Spleen (tissue), 11 donors: ENCODE measurements at regions not wholly inside any gene's neighbourhood (a gene's known extent, or its start where the extent isn't known, plus 50 kb on each side); places are given as distances from the start of the nearest gene placed in this dataset.

Experiments used
- DNase-seq: peaks from one replicate; pipeline ENCODE4 v3.0.0-alpha.2; 2020
- H3K27ac ChIP-seq, 8 donors: fragments of 200-600 bp; sonication (generic) in 7 of 8; 1 replicate in 4 of 8; 2 replicates in 4 of 8; pipeline versions ENCODE4 v1.5.0 to v1.8.0; 2016 to 2021; ENCODE audit warnings: inconsistent platforms in 4 of 8, mild to moderate bottlenecking in 4 of 8, moderate library complexity in 1 of 8
- H3K27me3 ChIP-seq, 7 donors: fragments of 200-600 bp; sonication (generic) in 6 of 7; replicated peaks in 1 of 7; 1 replicate in 4 of 7; 2 replicates in 3 of 7; pipeline versions ENCODE4 v1.5.0 to v1.8.0; 2016 to 2021; ENCODE audit warnings: inconsistent platforms in 3 of 7, mild to moderate bottlenecking in 1 of 7
- H3K36me3 ChIP-seq, 6 donors: fragments of 200-600 bp; sonication (generic) in 5 of 6; 1 replicate in 4 of 6; 2 replicates in 2 of 6; pipeline versions ENCODE4 v1.5.0 to v1.8.0; 2016 to 2021; ENCODE audit warnings: inconsistent platforms in 2 of 6
- H3K4me1 ChIP-seq, 6 donors: fragments of 200-600 bp; sonication (generic) in 5 of 6; 1 replicate in 3 of 6; 2 replicates in 3 of 6; pipeline versions ENCODE4 v1.5.0 to v1.8.0; 2016 to 2021; ENCODE audit warnings: inconsistent platforms in 3 of 6
- H3K4me3 ChIP-seq, 8 donors: fragments of 200-600 bp; sonication (generic) in 7 of 8; 1 replicate in 4 of 8; 2 replicates in 4 of 8; pipeline versions ENCODE4 v1.5.0 to v1.8.0; 2016 to 2021; ENCODE audit warnings: inconsistent platforms in 4 of 8, mild to moderate bottlenecking in 4 of 8, moderate library complexity in 2 of 8
- H3K9me3 ChIP-seq, 8 donors: fragments of 200-600 bp; sonication (generic) in 7 of 8; 1 replicate in 4 of 8; 2 replicates in 4 of 8; pipeline versions ENCODE4 v1.5.0 to v1.8.0; 2016 to 2021; ENCODE audit warnings: inconsistent platforms in 4 of 8
- CTCF ChIP-seq, 11 experiments: fragments of 200-600 bp in 7 of 11; fragments of 450-650 bp in 4 of 11; sonication (generic) in 4 of 11; IDR thresholded peaks in 8 of 11; conservative IDR thresholded peaks in 3 of 11; 1 replicate in 7 of 11; 2 replicates in 4 of 11; pipeline versions ENCODE4 v1.4.0 to v1.8.0; 2016 to 2021; ENCODE audit warnings: antibody characterized with exemption in 11 of 11, inconsistent platforms in 4 of 11, mild to moderate bottlenecking in 1 of 11
- POLR2A ChIP-seq, 3 donors: fragments of 450-650 bp; IDR thresholded peaks; one replicate each; pipeline ENCODE4 v1.5.1; 2017; ENCODE audit warnings: antibody characterized with exemption in 3 of 3, mild to moderate bottlenecking in 1 of 3
- POLR2AphosphoS5 ChIP-seq, 3 donors: sonication (generic); formaldehyde crosslinking; IDR thresholded peaks; one replicate each; pipeline ENCODE4 v1.5.1; 2017; ENCODE audit warnings: antibody characterized with exemption in 3 of 3
- WGBS, 5 donors: extraction: QIAGEN DNeasy Blood & Tissue Kit in 3 of 5; methylation state at CpG; one replicate each; pipeline versions ENCODE4 v1.1.5 to v1.1.7; 2013 to 2018; 5-methylcytosine and 5-hydroxymethylcytosine counted together
- intact Hi-C: fragments of 100-400 bp; cut with DNase I; formaldehyde crosslinking; loops from one replicate; pipeline ENCODE4 v1.15.0; 2023; ENCODE audit warnings: low total_unique reads
- donor health status: healthy with polysubstance abuse.
- donor health status: DM: no; HTN: no; CAD: no; lungs with moderate emphysema.
- donor health status: DM: no; HTN: no; CAD: no.
- donor health status: Bipolar disorder and iron deficiency.
- donor health status: healthy.
- donor health status: DM: no; HTN: no; CAD: no.
- donor health status: DM: yes; HTN: yes; CAD: no.

DNA sequence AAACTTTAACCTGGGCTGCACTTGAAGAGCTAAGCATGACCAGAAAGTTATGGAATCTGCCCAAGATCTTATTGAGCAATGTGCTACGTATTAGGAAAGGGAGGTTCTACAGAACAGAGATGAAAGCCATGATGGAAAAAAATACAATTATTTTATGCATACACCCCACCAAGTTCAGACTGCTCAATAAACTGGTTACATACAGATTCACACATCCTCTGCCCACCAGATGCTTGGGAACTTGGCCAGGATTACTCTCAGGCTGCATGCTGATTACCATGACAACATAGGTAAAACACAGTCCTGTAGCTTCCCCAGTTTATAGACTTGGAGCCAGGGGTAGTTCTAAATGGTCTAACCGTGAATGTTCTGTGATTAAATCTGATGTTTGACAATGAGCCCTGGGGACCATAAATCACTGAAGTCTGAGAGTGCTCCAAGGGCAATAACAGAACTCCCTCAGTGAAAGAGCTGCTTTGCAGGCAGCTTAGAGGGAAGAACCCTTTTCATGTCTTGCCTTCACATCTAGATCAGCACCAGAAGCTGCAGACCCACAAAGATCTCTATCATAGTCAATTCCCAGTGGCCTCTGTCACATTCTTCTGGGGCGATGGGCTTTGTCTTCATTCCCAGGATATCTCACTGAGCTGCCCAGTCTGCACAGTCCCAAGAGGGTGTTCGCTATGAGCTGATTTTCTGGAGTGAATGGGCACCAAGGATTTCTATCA, 232.2 kb downstream of the EMP1 start:
- Histone ChIP-seq H3K4me1 (no peaks in the 10 kb centered on the region), H3K36me3 (no peaks in the 10 kb centered on the region), H3K27ac (no peak overlapping the region), H3K27me3 (no peaks in the 10 kb centered on the region), H3K9me3 (peaks cover 0 to 11% (median 2%) of the 10 kb centered on the region in 8 donors), H3K4me3 (no peak overlapping the region)
- no peak for DNase-seq
- no peak for TF ChIP-seq POLR2A (IDR thresholded peaks at IDR 0.05)
- no peak for TF ChIP-seq CTCF (IDR thresholded peaks at IDR 0.05 in 8 of 11, conservative IDR thresholded peaks at IDR 0.05 in 3 of 11)
- no peak for TF ChIP-seq POLR2AphosphoS5 (IDR thresholded peaks at IDR 0.05)
- 54 to 72% (median 68%) methylated on average over 4 of the region's 4 CpGs for WGBS, 5 donors
- intact Hi-C loops, result no loop called here

- Histone ChIP-seq H3K27ac (no peak overlapping the region), H3K9me3 (peaks cover 0 to 11% (median 2%) of the 10 kb centered on the region in 8 donors), H3K4me1 (no peaks in the 10 kb centered on the region), H3K27me3 (no peaks in the 10 kb centered on the region), H3K36me3 (no peaks in the 10 kb centered on the region), H3K4me3 (no peak overlapping the region)
- no peak for DNase-seq
- intact Hi-C loops, result no loop called here
- WGBS, 5 donors, result 74 to 91% (median 80%) methylated on average over 3 of the region's 3 CpGs
- TF ChIP-seq POLR2AphosphoS5 (IDR thresholded peaks at IDR 0.05) (no peak), CTCF (IDR thresholded peaks at IDR 0.05 in 8 of 11, conservative IDR thresholded peaks at IDR 0.05 in 3 of 11) (no peak), POLR2A (IDR thresholded peaks at IDR 0.05) (no peak)
These were observed 229.2 kb downstream of the EMP1 start for GRCh38 chr12:13425766-13426165.

- no peak overlapping the region for H3K27ac ChIP-seq
- H3K36me3 ChIP-seq, result no peaks in the 10 kb centered on the region
- TF ChIP-seq POLR2A (IDR thresholded peaks at IDR 0.05) (no peak), POLR2AphosphoS5 (IDR thresholded peaks at IDR 0.05) (no peak), CTCF (IDR thresholded peaks at IDR 0.05 in 8 of 11, conservative IDR thresholded peaks at IDR 0.05 in 3 of 11) (no peak)
- intact Hi-C loops, result no loop called here
- H3K4me1 ChIP-seq, result no peaks in the 10 kb centered on the region
- no peaks in the 10 kb centered on the region for H3K27me3 ChIP-seq
- no peak for DNase-seq
- no peaks in the 10 kb centered on the region for H3K9me3 ChIP-seq
- WGBS, 5 donors, result 76 to 92% (median 83%) methylated on average over 2 of the region's 2 CpGs
- H3K4me3 ChIP-seq, result no peak overlapping the region
These were observed 225.8 kb downstream of the EMP1 start for GRCh38 chr12:13422291-13422690.

DNA sequence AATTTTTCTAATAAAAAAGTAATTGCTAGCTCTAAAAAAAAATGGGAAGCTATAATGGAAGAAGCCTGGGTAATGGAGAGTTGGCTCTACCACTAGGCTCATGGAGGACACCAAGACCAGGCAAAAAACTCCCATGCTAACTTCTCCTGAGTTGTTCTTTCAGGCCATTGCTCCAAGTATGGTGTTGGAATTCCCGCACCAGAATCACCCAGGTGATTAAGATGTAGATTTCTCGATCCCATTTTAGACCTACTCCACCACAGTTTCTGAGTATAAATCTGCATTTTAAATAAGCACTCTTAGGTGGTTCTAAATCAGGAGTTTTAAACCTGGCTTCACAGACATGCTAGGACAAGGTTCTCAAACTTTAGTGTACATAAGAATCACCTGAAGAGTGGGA, 221.0 kb downstream of the EMP1 start:
- TF ChIP-seq CTCF (IDR thresholded peaks at IDR 0.05 in 8 of 11, conservative IDR thresholded peaks at IDR 0.05 in 3 of 11) (no peak), POLR2AphosphoS5 (IDR thresholded peaks at IDR 0.05) (no peak), POLR2A (IDR thresholded peaks at IDR 0.05) (no peak)
- no peaks in the 10 kb centered on the region for H3K4me1 ChIP-seq
- peaks cover 0 to 2% (median 0%) of the 10 kb centered on the region in 8 donors for H3K9me3 ChIP-seq
- no peaks in the 10 kb centered on the region for H3K36me3 ChIP-seq
- no peaks in the 10 kb centered on the region for H3K27me3 ChIP-seq
- DNase-seq, result no peak
- no peak overlapping the region for H3K4me3 ChIP-seq
- intact Hi-C loops, result no loop called here
- WGBS, 5 donors, result 80 to 93% (median 88%) methylated on average over 2 of the region's 2 CpGs
- H3K27ac ChIP-seq, result no peak overlapping the region
